ENCODE measurements at regions not wholly inside any gene's neighbourhood (a gene's known extent, or its start where the extent isn't known, plus 50 kb on each side); places are given as distances from the start of the nearest gene placed in this dataset.
"Not testable (repeated sequence)": the region's sequence is repeated elsewhere in the genome, so short reads cannot be mapped to it uniquely, and the experiment has no call there.

GRCh38 chr16:9340526-9341256, 249.2 kb downstream of the HAPSTR1 start:
- in situ Hi-C loops (cut with HindIII; ENCODE audit: low sequenced_read_pairs): no loop called here

GRCh38 chr16:9343276-9343675, 251.8 kb downstream of the HAPSTR1 start:
- no peak for TF ChIP-seq CTCF (IDR thresholded peaks at IDR 0.05; ENCODE audit: low read depth, low read length, missing control alignments)
- no peak overlapping the region for H3K4me3 ChIP-seq (ENCODE audit: low read depth, low read length)
- no peak for DNase-seq (ENCODE audit: low read depth)
- in situ Hi-C loops (cut with HindIII; ENCODE audit: low sequenced_read_pairs): no loop called here

More at GRCh38 chr16:9340526-9341256, 249.2 kb downstream of the HAPSTR1 start:
- H3K4me3 ChIP-seq (ENCODE audit: low read depth, low read length): no peak overlapping the region
- DNase-seq (ENCODE audit: low read depth): no peak
- TF ChIP-seq CTCF (IDR thresholded peaks at IDR 0.05; ENCODE audit: low read depth, low read length, missing control alignments): no peak

GRCh38 chr16:9344508-9344907, 253.1 kb downstream of the HAPSTR1 start:
- no peak overlapping the region for H3K4me3 ChIP-seq (ENCODE audit: low read depth, low read length)
- TF ChIP-seq CTCF (IDR thresholded peaks at IDR 0.05; ENCODE audit: low read depth, low read length, missing control alignments): no peak
- in situ Hi-C loops (cut with HindIII; ENCODE audit: low sequenced_read_pairs): no loop called here
- no peak for DNase-seq (ENCODE audit: low read depth)

GRCh38 chr16:9345046-9345445, 253.6 kb downstream of the HAPSTR1 start:
- TF ChIP-seq CTCF (IDR thresholded peaks at IDR 0.05; ENCODE audit: low read depth, low read length, missing control alignments): no peak
- no peak overlapping the region for H3K4me3 ChIP-seq (ENCODE audit: low read depth, low read length)
- no peak for DNase-seq (ENCODE audit: low read depth)
- in situ Hi-C loops (cut with HindIII; ENCODE audit: low sequenced_read_pairs): no loop called here

GRCh38 chr16:9345880-9346279, 254.4 kb downstream of the HAPSTR1 start:
- TF ChIP-seq CTCF (IDR thresholded peaks at IDR 0.05; ENCODE audit: low read depth, low read length, missing control alignments): no peak
- DNase-seq (ENCODE audit: low read depth): no peak
- H3K4me3 ChIP-seq (ENCODE audit: low read depth, low read length): no peak overlapping the region
- in situ Hi-C loops (cut with HindIII; ENCODE audit: low sequenced_read_pairs): no loop called here

- H3K4me3 ChIP-seq (ENCODE audit: low read depth, low read length): no peak overlapping the region
- in situ Hi-C loops (cut with HindIII; ENCODE audit: low sequenced_read_pairs): no loop called here
- no peak for DNase-seq (ENCODE audit: low read depth)
- TF ChIP-seq CTCF (IDR thresholded peaks at IDR 0.05; ENCODE audit: low read depth, low read length, missing control alignments): no peak
Observed at GRCh38 chr16:9348912-9349311, 257.5 kb downstream of the HAPSTR1 start.

GRCh38 chr16:9349373-9349960, 258.0 kb downstream of the HAPSTR1 start:
- in situ Hi-C loops (cut with HindIII; ENCODE audit: low sequenced_read_pairs); H3K4me3 ChIP-seq (ENCODE audit: low read depth, low read length); DNase-seq (ENCODE audit: low read depth): not testable (repeated sequence)

- in situ Hi-C loops (cut with HindIII; ENCODE audit: low sequenced_read_pairs); H3K4me3 ChIP-seq (ENCODE audit: low read depth, low read length); DNase-seq (ENCODE audit: low read depth): not testable (repeated sequence)
Observed at GRCh38 chr16:9350119-9350799, 258.8 kb downstream of the HAPSTR1 start.

Data from astrocyte of the cerebellum (primary cell).